ENCODE measurements at regions not wholly inside any gene's neighbourhood (a gene's known extent, or its start where the extent isn't known, plus 50 kb on each side); places are given as distances from the start of the nearest gene placed in this dataset.

- H3K4me3 ChIP-seq, result no peak overlapping the region
- H3K27ac ChIP-seq, result no peak overlapping the region
- WGBS, 2 donors, result 29 to 45% methylated on average over 4 of the region's 4 CpGs
- no peak for DNase-seq
- no peaks in the 10 kb centered on the region for H3K36me3 ChIP-seq
- intact Hi-C loops (cut with DNase I), result no loop called here
- H3K9me3 ChIP-seq, result no peaks in the 10 kb centered on the region
- no peaks in the 10 kb centered on the region for H3K4me1 ChIP-seq
- TF ChIP-seq EP300 (IDR thresholded peaks at IDR 0.05), result no peak
- TF ChIP-seq POLR2A (IDR thresholded peaks at IDR 0.05), result no peak
- no peak for TF ChIP-seq POLR2AphosphoS5 (IDR thresholded peaks at IDR 0.05)
- TF ChIP-seq CTCF (IDR thresholded peaks at IDR 0.05), result no peak
- no peaks in the 10 kb centered on the region for H3K27me3 ChIP-seq
Measured at GRCh38 chr18:41134426-41134825, 820.6 kb upstream of the PIK3C3 start.

GRCh38 chr18:41131050-41131449 lies 824.0 kb upstream of the PIK3C3 start:
- Histone ChIP-seq H3K36me3 (no peaks in the 10 kb centered on the region), H3K4me3 (no peak overlapping the region), H3K27me3 (no peaks in the 10 kb centered on the region), H3K27ac (no peak overlapping the region), H3K9me3 (no peaks in the 10 kb centered on the region), H3K4me1 (no peaks in the 10 kb centered on the region)
- WGBS, 2 donors, result 64 to 65% methylated on average over 2 of the region's 2 CpGs
- no peak for TF ChIP-seq EP300 (IDR thresholded peaks at IDR 0.05)
- no peak for TF ChIP-seq POLR2AphosphoS5 (IDR thresholded peaks at IDR 0.05)
- TF ChIP-seq POLR2A (IDR thresholded peaks at IDR 0.05), result no peak
- TF ChIP-seq CTCF (IDR thresholded peaks at IDR 0.05), result no peak
- no peak for DNase-seq
- intact Hi-C loops (cut with DNase I), result no loop called here

GRCh38 chr18:41128545-41128944 lies 826.5 kb upstream of the PIK3C3 start:
- Histone ChIP-seq H3K4me1 (no peaks in the 10 kb centered on the region), H3K36me3 (no peaks in the 10 kb centered on the region), H3K9me3 (no peaks in the 10 kb centered on the region), H3K27ac (no peak overlapping the region), H3K27me3 (no peaks in the 10 kb centered on the region), H3K4me3 (no peak overlapping the region)
- no peak for TF ChIP-seq POLR2A (IDR thresholded peaks at IDR 0.05)
- WGBS, 2 donors, result 78 to 90% methylated on average over 3 of the region's 3 CpGs
- DNase-seq, result no peak
- intact Hi-C loops (cut with DNase I), result no loop called here

- intact Hi-C loops (cut with DNase I), result no loop called here
- no peak for DNase-seq
- H3K27ac ChIP-seq, result no peak overlapping the region
- no peak overlapping the region for H3K4me3 ChIP-seq
- H3K36me3 ChIP-seq, result no peaks in the 10 kb centered on the region
- H3K27me3 ChIP-seq, result no peaks in the 10 kb centered on the region
- TF ChIP-seq CTCF (IDR thresholded peaks at IDR 0.05), result no peak
- no peak for TF ChIP-seq EP300 (IDR thresholded peaks at IDR 0.05)
- no peaks in the 10 kb centered on the region for H3K4me1 ChIP-seq
- no peaks in the 10 kb centered on the region for H3K9me3 ChIP-seq
Measured at GRCh38 chr18:41128126-41128525, 826.9 kb upstream of the PIK3C3 start.

- no peak for DNase-seq
- Histone ChIP-seq H3K4me1 (no peaks in the 10 kb centered on the region), H3K27ac (no peak overlapping the region), H3K36me3 (no peaks in the 10 kb centered on the region), H3K4me3 (no peak overlapping the region), H3K9me3 (no peaks in the 10 kb centered on the region), H3K27me3 (no peaks in the 10 kb centered on the region)
- 50 to 78% methylated on average over 2 of the region's 2 CpGs for WGBS, 2 donors
- intact Hi-C loops (cut with DNase I), result no loop called here
- TF ChIP-seq POLR2AphosphoS5 (IDR thresholded peaks at IDR 0.05) (no peak), POLR2A (IDR thresholded peaks at IDR 0.05) (no peak), CTCF (IDR thresholded peaks at IDR 0.05) (no peak), EP300 (IDR thresholded peaks at IDR 0.05) (no peak)
Measured at GRCh38 chr18:41126541-41127235, 828.3 kb upstream of the PIK3C3 start.

Measured in sigmoid colon (tissue), 6 donors.